B cell (primary cell): ENCODE measurements at regions not wholly inside any gene's neighbourhood (a gene's known extent, or its start where the extent isn't known, plus 50 kb on each side); places are given as distances from the start of the nearest gene placed in this dataset.
"Not testable (repeated sequence)": the region's sequence is repeated elsewhere in the genome, so short reads cannot be mapped to it uniquely, and the experiment has no call there.

ENCODE experiments used
- ATAC-seq: fragments of 200-7000 bp; cut with Tn5 transposase; one replicate; pipeline ENCODE4 v1.10.0; 2021; ENCODE audit warnings: low read depth, mild to moderate bottlenecking, moderate number of reproducible peaks, moderate library complexity
- CTCF ChIA-PET: fragments of 350-600 bp; sonication (Branson Sonifier 250); formaldehyde crosslinking; loops from one replicate; lab custom pipeline; 2021; ENCODE audit warnings: antibody characterized with exemption, inconsistent platforms; lab: Charles Lee
- POLR2A ChIA-PET: fragments of 350-600 bp; sonication (Branson Sonifier 250); formaldehyde crosslinking; loops from one replicate; lab custom pipeline; 2021; ENCODE audit warnings: antibody characterized with exemption; lab: Charles Lee
- DNase-seq: peaks from one replicate; pipeline ENCODE4 v3.0.0; 2013
- H2AFZ ChIP-seq: 2 replicates; pipeline ENCODE4 v1.6.1; 2012; ENCODE audit warnings: mild to moderate bottlenecking, low read depth, low read length; ENCODE audit not compliant: insufficient read depth, poor library complexity, severe bottlenecking
- H3K27ac ChIP-seq, 2 donors: 1 replicate in 1 of 2; 2 replicates in 1 of 2; pipeline ENCODE4 v1.5.1; 2012 to 2013; ENCODE audit warnings: low read length in 2 of 2, mild to moderate bottlenecking in 2 of 2, moderate library complexity in 1 of 2
- H3K27me3 ChIP-seq, 4 experiments: fragments of 200-600 bp in 1 of 4; sonication (generic) in 1 of 4; replicated peaks in 1 of 4; 1 replicate in 2 of 4; 2 replicates in 2 of 4; pipeline versions ENCODE4 v1.6.1 to v1.7.0; 2013 to 2016; ENCODE audit warnings: low read length in 3 of 4, mild to moderate bottlenecking in 2 of 4, mixed read lengths in 1 of 4, moderate library complexity in 1 of 4; ENCODE audit not compliant: insufficient read depth in 4 of 4, control insufficient read depth in 3 of 4; ENCODE audit errors: control extremely low read depth in 1 of 4
- H3K36me3 ChIP-seq, 2 experiments: replicated peaks in 1 of 2; 1 replicate in 1 of 2; 2 replicates in 1 of 2; pipeline versions ENCODE4 v1.6.1 to v1.7.1; 2013; ENCODE audit warnings: low read length in 1 of 2; ENCODE audit not compliant: insufficient read depth in 2 of 2, control insufficient read depth in 1 of 2; ENCODE audit errors: control extremely low read depth in 1 of 2, extremely low read depth in 1 of 2
- H3K4me1 ChIP-seq, 2 donors: fragments of 200-600 bp in 1 of 2; sonication (generic) in 1 of 2; 1 replicate in 1 of 2; 2 replicates in 1 of 2; pipeline versions ENCODE4 v1.5.1 to v1.6.1; 2013 to 2017; ENCODE audit warnings: low read length in 2 of 2; ENCODE audit not compliant: control insufficient read depth in 2 of 2, insufficient read depth in 2 of 2
- H3K4me2 ChIP-seq: replicated peaks from 2 replicates; pipeline ENCODE3; 2012; ENCODE audit warnings: mild to moderate bottlenecking, low read depth, low read length; ENCODE audit not compliant: poor library complexity, severe bottlenecking
- H3K4me3 ChIP-seq, 5 experiments: fragments of 200-600 bp in 1 of 5; sonication (generic) in 1 of 5; 1 replicate in 3 of 5; 2 replicates in 2 of 5; pipeline versions ENCODE4 v1.5.1 to v1.7.0; 2011 to 2016; ENCODE audit warnings: low read length in 4 of 5, mild to moderate bottlenecking in 4 of 5, low read depth in 2 of 5, control low read depth in 1 of 5, moderate library complexity in 1 of 5; ENCODE audit not compliant: insufficient read depth in 1 of 5; ENCODE audit errors: control extremely low read depth in 1 of 5, extremely low read depth in 1 of 5
- H3K79me2 ChIP-seq: fragments of 200-600 bp; sonication (generic); one replicate; pipeline ENCODE4 v1.6.0; 2016; ENCODE audit warnings: low read length; ENCODE audit not compliant: control insufficient read depth, insufficient read depth
- H3K9ac ChIP-seq: fragments of 200-600 bp; sonication (generic); 2 replicates; pipeline ENCODE4 v1.6.1; 2017; ENCODE audit warnings: mild to moderate bottlenecking, low read length, moderate library complexity
- H3K9me3 ChIP-seq, 3 donors: one replicate each; pipeline versions ENCODE4 v1.6.1 to v1.7.1; 2013; ENCODE audit warnings: low read length in 2 of 3; ENCODE audit not compliant: control insufficient read depth in 2 of 3, insufficient read depth in 1 of 3; ENCODE audit errors: control extremely low read depth in 1 of 3
- H4K20me1 ChIP-seq: 2 replicates; pipeline ENCODE4 v1.6.0; 2012; ENCODE audit warnings: mild to moderate bottlenecking, low read length; ENCODE audit not compliant: insufficient read depth, control insufficient read depth, poor library complexity, severe bottlenecking
- H3K27ac Mint-ChIP-seq: one replicate; pipeline ENCODE4 v1.8.0; 2021; ENCODE audit warnings: mixed read lengths
- H3K27me3 Mint-ChIP-seq: one replicate; pipeline ENCODE4 v1.8.0; 2021; ENCODE audit warnings: mixed read lengths
- H3K4me1 Mint-ChIP-seq: one replicate; pipeline ENCODE4 v1.8.0; 2021; ENCODE audit warnings: mixed read lengths
- H3K4me3 Mint-ChIP-seq: one replicate; pipeline ENCODE4 v1.8.0; 2021; ENCODE audit warnings: mixed read lengths
- H3K9me3 Mint-ChIP-seq: one replicate; pipeline ENCODE4 v1.8.0; 2022; ENCODE audit warnings: mixed read lengths; ENCODE audit not compliant: insufficient read depth
- EZH2 ChIP-seq: IDR thresholded peaks from 2 replicates; pipeline ENCODE4 v1.6.1; 2012; ENCODE audit warnings: borderline replicate concordance, low read depth, mild to moderate bottlenecking, moderate library complexity, low read length; ENCODE audit not compliant: insufficient read depth, poor library complexity, severe bottlenecking
- WGBS: methylation state at CpG from one replicate; pipeline ENCODE4 v1.1.5; 2013; ENCODE audit warnings: missing lambda C conversion rate; ENCODE audit not compliant: insufficient coverage; 5-methylcytosine and 5-hydroxymethylcytosine counted together
- intact Hi-C: fragments of 100-400 bp; cut with micrococcal nuclease; formaldehyde crosslinking; loops from one replicate; pipeline ENCODE4 v1.10.0; 2022
- TF ChIP-seq, protein P1 (sequence below): fragments of 200-600 bp; IDR thresholded peaks from one replicate; pipeline ENCODE4 v1.8.0; 2022; ENCODE audit warnings: antibody characterized with exemption, mild to moderate bottlenecking

DNA sequence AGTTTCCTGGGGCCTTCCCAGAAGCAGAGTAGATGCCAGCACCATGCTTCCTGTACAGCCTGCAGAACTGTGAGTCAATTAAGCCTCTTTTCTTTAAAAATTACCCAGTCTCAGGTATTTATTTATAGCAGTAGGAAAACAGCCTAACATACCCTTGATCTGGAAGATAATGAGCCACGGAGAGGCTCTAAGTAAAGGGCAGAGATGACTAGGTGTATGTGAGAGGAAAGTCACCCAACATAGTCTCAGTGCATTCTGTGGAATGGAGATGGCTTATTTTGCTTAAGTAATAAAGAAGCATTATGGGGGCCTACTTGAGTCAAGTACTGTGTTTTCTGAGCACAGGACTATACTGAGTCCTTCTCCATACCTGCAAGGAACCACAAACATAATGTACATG lies 199.5 kb downstream of the CPEB2 start:
- H3K9me3 Mint-ChIP-seq = peaks cover 2% of the 10 kb centered on the region
- Histone ChIP-seq H3K4me1 (no peaks in the 10 kb centered on the region), H4K20me1 (no peaks in the 10 kb centered on the region), H2AFZ (no peak overlapping the region), H3K9me3 (peaks cover 0 to 8% (median 2%) of the 10 kb centered on the region in 3 donors), H3K27ac (no peak overlapping the region), H3K36me3 (no peaks in the 10 kb centered on the region), H3K79me2 (no peaks in the 10 kb centered on the region), H3K4me3 (no peak overlapping the region), H3K9ac (no peak overlapping the region), H3K27me3 (no peaks in the 10 kb centered on the region), H3K4me2 (no peak overlapping the region)
- no peaks in the 10 kb centered on the region for H3K4me1 Mint-ChIP-seq
- no CpG with 5 or more reads among the region's 1 CpG for whole genome bisulfite sequencing
- H3K27ac Mint-ChIP-seq = no peak overlapping the region
- H3K27me3 Mint-ChIP-seq = no peaks in the 10 kb centered on the region
- ChIA-PET POLR2A (no interaction called here), CTCF (no interaction called here)
- TF ChIP-seq, protein P1, sequence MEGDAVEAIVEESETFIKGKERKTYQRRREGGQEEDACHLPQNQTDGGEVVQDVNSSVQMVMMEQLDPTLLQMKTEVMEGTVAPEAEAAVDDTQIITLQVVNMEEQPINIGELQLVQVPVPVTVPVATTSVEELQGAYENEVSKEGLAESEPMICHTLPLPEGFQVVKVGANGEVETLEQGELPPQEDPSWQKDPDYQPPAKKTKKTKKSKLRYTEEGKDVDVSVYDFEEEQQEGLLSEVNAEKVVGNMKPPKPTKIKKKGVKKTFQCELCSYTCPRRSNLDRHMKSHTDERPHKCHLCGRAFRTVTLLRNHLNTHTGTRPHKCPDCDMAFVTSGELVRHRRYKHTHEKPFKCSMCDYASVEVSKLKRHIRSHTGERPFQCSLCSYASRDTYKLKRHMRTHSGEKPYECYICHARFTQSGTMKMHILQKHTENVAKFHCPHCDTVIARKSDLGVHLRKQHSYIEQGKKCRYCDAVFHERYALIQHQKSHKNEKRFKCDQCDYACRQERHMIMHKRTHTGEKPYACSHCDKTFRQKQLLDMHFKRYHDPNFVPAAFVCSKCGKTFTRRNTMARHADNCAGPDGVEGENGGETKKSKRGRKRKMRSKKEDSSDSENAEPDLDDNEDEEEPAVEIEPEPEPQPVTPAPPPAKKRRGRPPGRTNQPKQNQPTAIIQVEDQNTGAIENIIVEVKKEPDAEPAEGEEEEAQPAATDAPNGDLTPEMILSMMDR = no peak
- TF ChIP-seq EZH2 = no peak
- intact Hi-C loops = no loop called here
- ATAC-seq = no peak
- DNase-seq = no peak
- H3K4me3 Mint-ChIP-seq = no peak overlapping the region

DNA sequence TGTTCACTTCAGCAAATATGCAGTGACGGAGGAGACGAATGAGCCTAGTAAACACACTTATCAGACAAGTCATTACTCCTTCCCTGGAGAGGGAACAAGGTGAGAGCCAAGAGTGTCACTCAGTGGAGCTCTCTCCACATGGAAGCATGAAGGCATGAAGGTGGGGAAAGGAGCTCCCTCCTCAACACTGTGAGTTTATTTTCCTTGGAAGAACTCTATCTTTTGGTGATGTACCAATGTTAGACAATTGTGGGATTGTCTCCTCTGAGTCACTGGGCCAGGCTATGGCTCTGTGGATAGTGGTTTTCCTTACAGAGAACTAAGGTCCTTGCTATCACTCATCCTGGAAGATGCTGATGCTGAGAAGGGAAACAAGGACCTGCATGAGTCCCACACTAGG lies 200.2 kb downstream of the CPEB2 start:
- Histone ChIP-seq H4K20me1 (no peaks in the 10 kb centered on the region), H3K27ac (no peak overlapping the region), H3K9me3 (peaks cover 0 to 11% (median 2%) of the 10 kb centered on the region in 3 donors), H3K4me2 (no peak overlapping the region), H3K36me3 (no peaks in the 10 kb centered on the region), H3K4me3 (no peak overlapping the region), H3K4me1 (no peaks in the 10 kb centered on the region), H3K79me2 (no peaks in the 10 kb centered on the region), H3K9ac (no peak overlapping the region), H3K27me3 (no peaks in the 10 kb centered on the region), H2AFZ (no peak overlapping the region)
- no peaks in the 10 kb centered on the region for H3K4me1 Mint-ChIP-seq
- no peak overlapping the region for H3K27ac Mint-ChIP-seq
- ChIA-PET POLR2A (no interaction called here), CTCF (no interaction called here)
- no peak overlapping the region for H3K4me3 Mint-ChIP-seq
- no peaks in the 10 kb centered on the region for H3K27me3 Mint-ChIP-seq
- peaks cover 7% of the 10 kb centered on the region for H3K9me3 Mint-ChIP-seq
- intact Hi-C loops = no loop called here
- no peak for ATAC-seq
- no peak for TF ChIP-seq EZH2
- TF ChIP-seq, protein P1 = no peak
- WGBS = no CpG with 5 or more reads among the region's 2 CpGs
- no peak for DNase-seq

DNA sequence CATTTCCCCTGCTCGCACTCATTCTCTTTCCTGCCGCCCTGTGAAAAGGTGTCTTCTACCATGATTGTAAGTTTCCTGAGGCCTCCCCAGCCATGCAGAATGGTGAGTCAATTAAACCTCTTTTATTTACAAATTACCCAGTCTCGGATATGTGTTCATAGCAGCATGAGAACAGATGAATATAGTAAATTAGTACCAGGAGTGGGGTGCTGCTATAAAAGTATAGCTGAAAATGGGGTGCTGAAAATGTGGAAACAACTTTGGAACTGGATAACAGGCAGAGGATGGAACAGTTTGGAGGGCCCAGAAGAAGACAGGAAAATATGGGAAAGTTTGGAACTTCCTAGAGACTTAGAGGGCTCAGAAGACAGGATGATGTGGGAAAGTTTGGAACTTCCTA lies 204.2 kb downstream of the CPEB2 start:
- CTCF ChIA-PET, H3K27ac Mint-ChIP-seq, H3K79me2 ChIP-seq, H3K27me3 ChIP-seq, H3K4me1 Mint-ChIP-seq, intact Hi-C loops, ATAC-seq, POLR2A ChIA-PET, H3K36me3 ChIP-seq, H3K4me1 ChIP-seq, H3K27ac ChIP-seq, H3K9ac ChIP-seq, H2AFZ ChIP-seq, H3K27me3 Mint-ChIP-seq, H3K4me3 ChIP-seq, H4K20me1 ChIP-seq, DNase-seq, H3K4me3 Mint-ChIP-seq, H3K4me2 ChIP-seq: not testable (repeated sequence)
- WGBS = no CpG with 5 or more reads among the region's 3 CpGs
- peaks cover 0 to 16% (median 4%) of the 10 kb centered on the region in 3 donors for H3K9me3 ChIP-seq
- H3K9me3 Mint-ChIP-seq = peaks cover 13% of the 10 kb centered on the region
